A673 (cell line): ENCODE measurements at regions not wholly inside any gene's neighbourhood (a gene's known extent, or its start where the extent isn't known, plus 50 kb on each side); places are given as distances from the start of the nearest gene placed in this dataset.

Experiments
- CTCF ChIP-seq: fragments of 300-800, 200-600 bp; sonication (generic); conservative IDR thresholded peaks from 2 replicates; pipeline ENCODE4 v1.5.1; 2017; ENCODE audit warnings: low read depth, mild to moderate bottlenecking, antibody characterized with exemption, low read length, moderate library complexity, mixed read lengths
- EZH2 ChIP-seq: fragments of 200-600 bp; sonication (generic); IDR thresholded peaks from 2 replicates; pipeline ENCODE4 v1.6.1; 2017; ENCODE audit warnings: borderline replicate concordance, low read depth, mild to moderate bottlenecking, mixed read lengths, antibody characterized with exemption, low read length; ENCODE audit not compliant: poor library complexity, severe bottlenecking

- TF ChIP-seq CTCF (no peak), EZH2 (no peak)
Measured at GRCh38 chr13:112132619-112133018, 65.7 kb downstream of the SOX1 start.
